Neural progenitor cell (in vitro differentiated cells): ENCODE measurements at regions not wholly inside any gene's neighbourhood (a gene's known extent, or its start where the extent isn't known, plus 50 kb on each side); places are given as distances from the start of the nearest gene placed in this dataset.

Source experiments
- DNase-seq: peaks from one replicate; pipeline ENCODE4 v3.0.0-alpha.2; 2016; ENCODE audit warnings: low spot score
- H2AFZ ChIP-seq: fragments of 200-600 bp; sonication (generic); replicated peaks from 2 replicates; pipeline ENCODE4 v1.6.1; 2016; ENCODE audit warnings: antibody characterized with exemption
- H3F3A ChIP-seq: fragments of 200-600 bp; sonication (generic); 2 replicates; pipeline ENCODE4 v1.6.1; 2016; ENCODE audit warnings: antibody characterized with exemption, low read depth
- H3K27ac ChIP-seq: fragments of 200-600 bp; sonication (generic); 2 replicates; pipeline ENCODE4 v1.5.1; 2016; ENCODE audit warnings: mild to moderate bottlenecking
- H3K27me3 ChIP-seq: fragments of 200-600 bp; sonication (generic); 2 replicates; pipeline ENCODE4 v1.6.1; 2016; ENCODE audit warnings: mild to moderate bottlenecking, moderate library complexity
- H3K36me3 ChIP-seq: fragments of 200-600 bp; sonication (generic); 2 replicates; pipeline ENCODE4 v1.5.1; 2016
- H3K4me1 ChIP-seq: fragments of 200-600 bp; sonication (generic); 2 replicates; pipeline ENCODE4 v1.6.1; 2016; ENCODE audit warnings: mixed run types
- H3K4me2 ChIP-seq: fragments of 200-600 bp; sonication (generic); 2 replicates; pipeline ENCODE4 v1.6.1; 2016
- H3K4me3 ChIP-seq: fragments of 200-600 bp; sonication (generic); 2 replicates; pipeline ENCODE4 v1.5.1; 2016
- H3K79me2 ChIP-seq: fragments of 200-600 bp; sonication (generic); 2 replicates; pipeline ENCODE4 v1.6.1; 2016; ENCODE audit warnings: low read depth
- H3K9ac ChIP-seq: fragments of 200-600 bp; sonication (generic); 2 replicates; pipeline ENCODE4 v1.6.1; 2016
- H3K9me3 ChIP-seq: fragments of 200-600 bp; sonication (generic); 2 replicates; pipeline ENCODE4 v1.5.1; 2016; ENCODE audit warnings: low read depth
- H4K20me1 ChIP-seq: fragments of 200-600 bp; sonication (generic); 2 replicates; pipeline ENCODE4 v1.6.1; 2016; ENCODE audit warnings: low read depth
- H3K27ac Mint-ChIP-seq: 3 replicates; pipeline ENCODE4 v1.8.0; 2021; ENCODE audit warnings: mixed read lengths
- H3K27me3 Mint-ChIP-seq: 2 replicates; pipeline ENCODE4 v1.8.0; 2022; ENCODE audit warnings: low read depth, mild to moderate bottlenecking, inconsistent platforms, moderate library complexity, mixed read lengths; ENCODE audit not compliant: insufficient read depth
- H3K36me3 Mint-ChIP-seq: 3 replicates; pipeline ENCODE4 v1.8.0; 2021; ENCODE audit warnings: mixed read lengths
- H3K4me1 Mint-ChIP-seq: 3 replicates; pipeline ENCODE4 v1.8.0; 2021; ENCODE audit warnings: mixed read lengths
- H3K4me3 Mint-ChIP-seq: 3 replicates; pipeline ENCODE4 v1.8.0; 2021; ENCODE audit warnings: mild to moderate bottlenecking, moderate library complexity, mixed read lengths
- H3K9me3 Mint-ChIP-seq: 3 replicates; pipeline ENCODE4 v1.8.0; 2020; ENCODE audit warnings: mixed read lengths
- EZH2 ChIP-seq: fragments of 200-600 bp; sonication (generic); IDR thresholded peaks from 2 replicates; pipeline ENCODE4 v1.6.1; 2017; ENCODE audit warnings: antibody characterized with exemption, mild to moderate bottlenecking, moderate library complexity
- EZH2phosphoT487 ChIP-seq: fragments of 200-600 bp; sonication (generic); IDR thresholded peaks from 2 replicates; pipeline ENCODE4 v1.6.1; 2017; ENCODE audit warnings: antibody characterized with exemption
- TF ChIP-seq, protein P1 (sequence below): fragments of 200-600 bp; sonication (generic); IDR thresholded peaks from 2 replicates; pipeline ENCODE4 v1.5.1; 2017; ENCODE audit warnings: antibody characterized with exemption, mild to moderate bottlenecking

DNA sequence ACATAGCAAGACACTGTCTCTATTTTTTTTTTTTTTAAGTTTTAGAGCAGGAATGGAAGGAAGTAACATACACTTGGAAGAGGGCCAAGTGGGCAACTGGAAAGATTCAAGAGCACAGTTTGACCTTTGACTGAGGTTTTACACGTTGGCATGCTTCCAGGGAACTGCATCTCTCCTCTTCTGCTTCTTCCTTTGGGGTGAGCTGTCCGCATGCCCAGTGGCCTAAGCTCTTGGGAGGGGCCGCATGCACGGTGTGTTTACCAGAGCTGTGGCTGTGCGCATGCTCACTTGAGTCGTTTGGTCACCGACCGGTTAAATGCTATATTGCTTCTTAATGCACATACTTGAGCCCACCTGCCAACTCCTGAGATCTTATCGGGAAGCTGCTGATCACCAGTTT is 727.7 kb downstream of the UQCRFS1 start:
- Histone ChIP-seq H3K27ac (no peak overlapping the region), H3K79me2 (no peaks in the 10 kb centered on the region), H3K4me2 (no peak overlapping the region), H3K36me3 (no peaks in the 10 kb centered on the region), H4K20me1 (no peaks in the 10 kb centered on the region), H3K4me1 (peaks cover 28% of the 10 kb centered on the region), H3K4me3 (no peak overlapping the region), H3K9ac (no peak overlapping the region), H3K9me3 (no peaks in the 10 kb centered on the region), H2AFZ (no peak overlapping the region), H3K27me3 (no peaks in the 10 kb centered on the region), H3F3A (peaks cover 14% of the 10 kb centered on the region)
- no peak overlapping the region for H3K4me3 Mint-ChIP-seq
- H3K27ac Mint-ChIP-seq: peak overlapping the region; percentile 42
- H3K36me3 Mint-ChIP-seq: no peaks in the 10 kb centered on the region
- H3K9me3 Mint-ChIP-seq: no peaks in the 10 kb centered on the region
- TF ChIP-seq, protein P1, sequence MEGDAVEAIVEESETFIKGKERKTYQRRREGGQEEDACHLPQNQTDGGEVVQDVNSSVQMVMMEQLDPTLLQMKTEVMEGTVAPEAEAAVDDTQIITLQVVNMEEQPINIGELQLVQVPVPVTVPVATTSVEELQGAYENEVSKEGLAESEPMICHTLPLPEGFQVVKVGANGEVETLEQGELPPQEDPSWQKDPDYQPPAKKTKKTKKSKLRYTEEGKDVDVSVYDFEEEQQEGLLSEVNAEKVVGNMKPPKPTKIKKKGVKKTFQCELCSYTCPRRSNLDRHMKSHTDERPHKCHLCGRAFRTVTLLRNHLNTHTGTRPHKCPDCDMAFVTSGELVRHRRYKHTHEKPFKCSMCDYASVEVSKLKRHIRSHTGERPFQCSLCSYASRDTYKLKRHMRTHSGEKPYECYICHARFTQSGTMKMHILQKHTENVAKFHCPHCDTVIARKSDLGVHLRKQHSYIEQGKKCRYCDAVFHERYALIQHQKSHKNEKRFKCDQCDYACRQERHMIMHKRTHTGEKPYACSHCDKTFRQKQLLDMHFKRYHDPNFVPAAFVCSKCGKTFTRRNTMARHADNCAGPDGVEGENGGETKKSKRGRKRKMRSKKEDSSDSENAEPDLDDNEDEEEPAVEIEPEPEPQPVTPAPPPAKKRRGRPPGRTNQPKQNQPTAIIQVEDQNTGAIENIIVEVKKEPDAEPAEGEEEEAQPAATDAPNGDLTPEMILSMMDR: no peak
- TF ChIP-seq EZH2phosphoT487: no peak
- no peak for TF ChIP-seq EZH2
- peaks cover 13% of the 10 kb centered on the region for H3K27me3 Mint-ChIP-seq
- peaks cover 30% of the 10 kb centered on the region for H3K4me1 Mint-ChIP-seq
- DNase-seq: no peak

- H2AFZ ChIP-seq: peak overlapping the region; percentile 7
- no peaks in the 10 kb centered on the region for H3K36me3 ChIP-seq
- no peaks in the 10 kb centered on the region for H3K79me2 ChIP-seq
- no peaks in the 10 kb centered on the region for H4K20me1 ChIP-seq
- DNase-seq: no peak
- Mint-ChIP-seq H3K4me1 (peaks cover 18% of the 10 kb centered on the region), H3K9me3 (no peaks in the 10 kb centered on the region), H3K27me3 (peaks cover 10% of the 10 kb centered on the region), H3K4me3 (no peak overlapping the region), H3K27ac (no peak overlapping the region), H3K36me3 (no peaks in the 10 kb centered on the region)
- H3K27ac ChIP-seq: no peak overlapping the region
- H3K4me1 ChIP-seq: peaks cover 11% of the 10 kb centered on the region
- H3F3A ChIP-seq: peaks cover 8% of the 10 kb centered on the region
- H3K4me3 ChIP-seq: no peak overlapping the region
- H3K4me2 ChIP-seq: no peak overlapping the region
- H3K9ac ChIP-seq: no peak overlapping the region
- H3K9me3 ChIP-seq: no peaks in the 10 kb centered on the region
- no peaks in the 10 kb centered on the region for H3K27me3 ChIP-seq
- TF ChIP-seq EZH2 (no peak), EZH2phosphoT487 (no peak)
- TF ChIP-seq, protein P1: no peak
Observed at GRCh38 chr19:28483197-28483596, 729.8 kb downstream of the UQCRFS1 start.

GRCh38 chr19:28482221-28482620 is 730.7 kb downstream of the UQCRFS1 start:
- Histone ChIP-seq H3K9ac (no peak overlapping the region), H4K20me1 (no peaks in the 10 kb centered on the region), H3K27ac (no peak overlapping the region), H3K4me3 (no peak overlapping the region), H3K27me3 (no peaks in the 10 kb centered on the region), H3K9me3 (no peaks in the 10 kb centered on the region), H3K4me2 (no peak overlapping the region), H3K79me2 (no peaks in the 10 kb centered on the region), H3K36me3 (no peaks in the 10 kb centered on the region), H2AFZ (peak overlapping the region; percentile 57), H3K4me1 (peaks cover 5% of the 10 kb centered on the region), H3F3A (no peaks in the 10 kb centered on the region)
- Mint-ChIP-seq H3K27ac (no peak overlapping the region), H3K27me3 (peaks cover 10% of the 10 kb centered on the region), H3K36me3 (no peaks in the 10 kb centered on the region), H3K9me3 (no peaks in the 10 kb centered on the region), H3K4me3 (no peak overlapping the region), H3K4me1 (peaks cover 9% of the 10 kb centered on the region)
- TF ChIP-seq EZH2: no peak
- TF ChIP-seq EZH2phosphoT487: no peak
- TF ChIP-seq, protein P1: no peak
- no peak for DNase-seq
